ENCODE measurements at regions not wholly inside any gene's neighbourhood (a gene's known extent, or its start where the extent isn't known, plus 50 kb on each side); places are given as distances from the start of the nearest gene placed in this dataset.

DNA sequence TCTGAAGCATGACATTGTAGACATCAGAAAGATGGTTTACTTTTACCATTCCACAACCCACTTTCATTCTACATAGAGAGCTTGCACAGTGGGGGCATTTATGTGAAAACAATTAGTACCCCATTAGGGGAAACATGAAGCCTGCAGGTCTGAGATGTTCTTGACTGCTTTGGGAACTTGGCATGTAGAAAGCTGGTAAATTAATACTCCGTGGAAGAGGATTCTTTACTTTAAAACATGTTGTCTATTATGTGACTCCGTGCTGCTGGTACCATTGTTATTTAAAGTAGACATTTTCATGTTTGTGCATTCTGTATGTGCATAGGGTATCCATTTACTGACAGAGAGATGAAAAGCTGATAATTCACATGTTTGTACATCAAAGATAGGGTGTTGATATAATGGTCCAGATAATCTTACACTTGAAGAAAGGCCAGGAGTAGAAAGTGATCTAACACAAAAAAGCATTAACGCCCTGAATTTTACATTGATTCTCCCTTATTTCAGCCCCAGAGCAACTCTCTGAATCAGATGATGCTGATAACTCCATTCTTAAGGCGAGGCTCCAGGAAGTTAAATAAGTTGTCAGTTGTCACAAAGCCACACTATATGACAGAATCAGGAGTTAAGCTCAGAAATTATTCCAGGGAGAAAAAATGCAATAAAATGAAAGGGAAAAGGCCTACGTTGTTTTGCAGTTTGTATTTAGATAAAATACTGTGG is 50.1 kb upstream of the CD180 start:
- intact Hi-C loops (cut with DNase I; ENCODE audit: low total_unique reads) = loop anchor here (10.0 kb wide), 2 partner anchors 448 to 1008 kb away; no protein-coding TSS in a partner anchor
- Histone ChIP-seq H3K27ac (peak overlapping the region; percentile 3 to 45 (median 16)), H3K36me3 (no peaks in the 10 kb centered on the region), H3K4me1 (peaks cover 0 to 18% (median 13%) of the 10 kb centered on the region in 4 donors), H3K27me3 (no peaks in the 10 kb centered on the region), H3K9me3 (no peaks in the 10 kb centered on the region), H3K4me3 (no peak overlapping the region)
- no peak for DNase-seq
- in situ Hi-C loops (cut with MboI; ENCODE audit: low pct_ligation_motif_present in 1 of 4, low pct_unique_long_range_greater_than_20kb in 1 of 4, low sequenced_read_pairs in 3 of 4) = loop anchor here in 3 of 4 donors (5.0 to 25.0 kb wide), 5 partner anchors 1006 to 1716 kb away; no protein-coding TSS in a partner anchor
- 35 to 52% methylated on average over 3 to 5 of the region's 5 CpGs for WGBS, 2 donors (ENCODE audit: low coverage in 1 of 2)
- TF ChIP-seq EP300 (IDR thresholded peaks at IDR 0.05; ENCODE audit: low read depth) = no peak
- TF ChIP-seq, protein P1, sequence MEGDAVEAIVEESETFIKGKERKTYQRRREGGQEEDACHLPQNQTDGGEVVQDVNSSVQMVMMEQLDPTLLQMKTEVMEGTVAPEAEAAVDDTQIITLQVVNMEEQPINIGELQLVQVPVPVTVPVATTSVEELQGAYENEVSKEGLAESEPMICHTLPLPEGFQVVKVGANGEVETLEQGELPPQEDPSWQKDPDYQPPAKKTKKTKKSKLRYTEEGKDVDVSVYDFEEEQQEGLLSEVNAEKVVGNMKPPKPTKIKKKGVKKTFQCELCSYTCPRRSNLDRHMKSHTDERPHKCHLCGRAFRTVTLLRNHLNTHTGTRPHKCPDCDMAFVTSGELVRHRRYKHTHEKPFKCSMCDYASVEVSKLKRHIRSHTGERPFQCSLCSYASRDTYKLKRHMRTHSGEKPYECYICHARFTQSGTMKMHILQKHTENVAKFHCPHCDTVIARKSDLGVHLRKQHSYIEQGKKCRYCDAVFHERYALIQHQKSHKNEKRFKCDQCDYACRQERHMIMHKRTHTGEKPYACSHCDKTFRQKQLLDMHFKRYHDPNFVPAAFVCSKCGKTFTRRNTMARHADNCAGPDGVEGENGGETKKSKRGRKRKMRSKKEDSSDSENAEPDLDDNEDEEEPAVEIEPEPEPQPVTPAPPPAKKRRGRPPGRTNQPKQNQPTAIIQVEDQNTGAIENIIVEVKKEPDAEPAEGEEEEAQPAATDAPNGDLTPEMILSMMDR (IDR thresholded peaks at IDR 0.05) = no peak
- no peak for TF ChIP-seq POLR2AphosphoS5 (IDR thresholded peaks at IDR 0.05)
- TF ChIP-seq POLR2A (IDR thresholded peaks at IDR 0.05) = no peak

Small RNA genes in the stretch of these regions (small RNA-seq; reads per million reads assigned to genes)
- gene AC024581.2 (0 reads per million in 4 donors), gene RNU6-1232P (0 reads per million in 4 donors)
